ENCODE measurements at regions not wholly inside any gene's neighbourhood (a gene's known extent, or its start where the extent isn't known, plus 50 kb on each side); places are given as distances from the start of the nearest gene placed in this dataset.

- H3K79me2 ChIP-seq (replicated peaks; ENCODE audit: insufficient read depth, low read length), result no peaks in the 10 kb centered on the region
- H3K4me2 ChIP-seq (ENCODE audit: low read length), result no peak overlapping the region
- H3K27me3 ChIP-seq (ENCODE audit: insufficient read depth, low read depth, low read length), result no peaks in the 10 kb centered on the region
- no peak overlapping the region for H3K4me3 ChIP-seq (ENCODE audit: low read length)
- no peaks in the 10 kb centered on the region for H3K9me3 ChIP-seq (ENCODE audit: low read length)
- H3K9me2 ChIP-seq (ENCODE audit: insufficient read depth, low read length), result no peaks in the 10 kb centered on the region
- H2AFZ ChIP-seq (ENCODE audit: low read depth, low read length), result no peak overlapping the region
- H3F3A ChIP-seq (ENCODE audit: insufficient read depth, low read length, poor library complexity, severe bottlenecking), result no peaks in the 10 kb centered on the region
- no peak overlapping the region for H3K27ac ChIP-seq (ENCODE audit: low read length)
- H4K20me1 ChIP-seq (ENCODE audit: insufficient read depth), result no peaks in the 10 kb centered on the region
- TF ChIP-seq, protein P1, sequence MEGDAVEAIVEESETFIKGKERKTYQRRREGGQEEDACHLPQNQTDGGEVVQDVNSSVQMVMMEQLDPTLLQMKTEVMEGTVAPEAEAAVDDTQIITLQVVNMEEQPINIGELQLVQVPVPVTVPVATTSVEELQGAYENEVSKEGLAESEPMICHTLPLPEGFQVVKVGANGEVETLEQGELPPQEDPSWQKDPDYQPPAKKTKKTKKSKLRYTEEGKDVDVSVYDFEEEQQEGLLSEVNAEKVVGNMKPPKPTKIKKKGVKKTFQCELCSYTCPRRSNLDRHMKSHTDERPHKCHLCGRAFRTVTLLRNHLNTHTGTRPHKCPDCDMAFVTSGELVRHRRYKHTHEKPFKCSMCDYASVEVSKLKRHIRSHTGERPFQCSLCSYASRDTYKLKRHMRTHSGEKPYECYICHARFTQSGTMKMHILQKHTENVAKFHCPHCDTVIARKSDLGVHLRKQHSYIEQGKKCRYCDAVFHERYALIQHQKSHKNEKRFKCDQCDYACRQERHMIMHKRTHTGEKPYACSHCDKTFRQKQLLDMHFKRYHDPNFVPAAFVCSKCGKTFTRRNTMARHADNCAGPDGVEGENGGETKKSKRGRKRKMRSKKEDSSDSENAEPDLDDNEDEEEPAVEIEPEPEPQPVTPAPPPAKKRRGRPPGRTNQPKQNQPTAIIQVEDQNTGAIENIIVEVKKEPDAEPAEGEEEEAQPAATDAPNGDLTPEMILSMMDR (IDR thresholded peaks at IDR 0.05; ENCODE audit: poor library complexity, severe bottlenecking), result no peak
- TF ChIP-seq, protein P2, sequence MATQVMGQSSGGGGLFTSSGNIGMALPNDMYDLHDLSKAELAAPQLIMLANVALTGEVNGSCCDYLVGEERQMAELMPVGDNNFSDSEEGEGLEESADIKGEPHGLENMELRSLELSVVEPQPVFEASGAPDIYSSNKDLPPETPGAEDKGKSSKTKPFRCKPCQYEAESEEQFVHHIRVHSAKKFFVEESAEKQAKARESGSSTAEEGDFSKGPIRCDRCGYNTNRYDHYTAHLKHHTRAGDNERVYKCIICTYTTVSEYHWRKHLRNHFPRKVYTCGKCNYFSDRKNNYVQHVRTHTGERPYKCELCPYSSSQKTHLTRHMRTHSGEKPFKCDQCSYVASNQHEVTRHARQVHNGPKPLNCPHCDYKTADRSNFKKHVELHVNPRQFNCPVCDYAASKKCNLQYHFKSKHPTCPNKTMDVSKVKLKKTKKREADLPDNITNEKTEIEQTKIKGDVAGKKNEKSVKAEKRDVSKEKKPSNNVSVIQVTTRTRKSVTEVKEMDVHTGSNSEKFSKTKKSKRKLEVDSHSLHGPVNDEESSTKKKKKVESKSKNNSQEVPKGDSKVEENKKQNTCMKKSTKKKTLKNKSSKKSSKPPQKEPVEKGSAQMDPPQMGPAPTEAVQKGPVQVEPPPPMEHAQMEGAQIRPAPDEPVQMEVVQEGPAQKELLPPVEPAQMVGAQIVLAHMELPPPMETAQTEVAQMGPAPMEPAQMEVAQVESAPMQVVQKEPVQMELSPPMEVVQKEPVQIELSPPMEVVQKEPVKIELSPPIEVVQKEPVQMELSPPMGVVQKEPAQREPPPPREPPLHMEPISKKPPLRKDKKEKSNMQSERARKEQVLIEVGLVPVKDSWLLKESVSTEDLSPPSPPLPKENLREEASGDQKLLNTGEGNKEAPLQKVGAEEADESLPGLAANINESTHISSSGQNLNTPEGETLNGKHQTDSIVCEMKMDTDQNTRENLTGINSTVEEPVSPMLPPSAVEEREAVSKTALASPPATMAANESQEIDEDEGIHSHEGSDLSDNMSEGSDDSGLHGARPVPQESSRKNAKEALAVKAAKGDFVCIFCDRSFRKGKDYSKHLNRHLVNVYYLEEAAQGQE (IDR thresholded peaks at IDR 0.05; ENCODE audit: borderline replicate concordance), result no peak
- TF ChIP-seq EP300 (conservative IDR thresholded peaks at IDR 0.05; ENCODE audit: poor library complexity, severe bottlenecking), result no peak
- no peak for TF ChIP-seq SMC3 (conservative IDR thresholded peaks at IDR 0.05; ENCODE audit: poor library complexity)
- H3K9ac ChIP-seq (ENCODE audit: low read length), result no peak overlapping the region
- no peaks in the 10 kb centered on the region for H3K36me3 ChIP-seq (ENCODE audit: insufficient read depth, low read length)
Observed at GRCh38 chr16:60091529-60091928, 1357.4 kb upstream of the GOT2 start.

DNA sequence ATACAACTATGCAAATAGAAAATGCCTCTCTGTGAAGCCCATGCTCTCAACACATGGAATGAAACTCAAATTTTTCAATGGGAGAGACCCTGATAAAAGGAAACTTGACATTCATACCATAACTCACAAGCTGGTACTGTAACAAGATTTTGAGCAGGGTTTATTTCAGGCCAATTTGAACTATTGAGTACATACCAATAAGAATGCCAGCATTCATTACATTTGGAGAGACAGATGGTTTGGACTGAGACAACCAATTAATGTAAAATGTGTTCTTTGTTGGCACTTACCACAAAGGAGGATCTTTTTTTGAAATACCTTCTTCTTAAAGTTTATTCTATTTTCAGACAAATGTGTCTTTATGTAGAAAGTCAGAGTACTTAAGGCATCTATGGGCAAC lies 1357.0 kb upstream of the GOT2 start:
- H3K4me2 ChIP-seq (ENCODE audit: low read length), result no peak overlapping the region
- no peaks in the 10 kb centered on the region for H4K20me1 ChIP-seq (ENCODE audit: insufficient read depth)
- no peak overlapping the region for H3K4me3 ChIP-seq (ENCODE audit: low read length)
- no peak overlapping the region for H2AFZ ChIP-seq (ENCODE audit: low read depth, low read length)
- no peaks in the 10 kb centered on the region for H3K27me3 ChIP-seq (ENCODE audit: insufficient read depth, low read depth, low read length)
- no peak overlapping the region for H3K27ac ChIP-seq (ENCODE audit: low read length)
- H3K36me3 ChIP-seq (ENCODE audit: insufficient read depth, low read length), result no peaks in the 10 kb centered on the region
- H3K9ac ChIP-seq (ENCODE audit: low read length), result no peak overlapping the region
- H3K79me2 ChIP-seq (replicated peaks; ENCODE audit: insufficient read depth, low read length), result no peaks in the 10 kb centered on the region
- TF ChIP-seq SMC3 (conservative IDR thresholded peaks at IDR 0.05; ENCODE audit: poor library complexity) (no peak), TAF1 (IDR thresholded peaks at IDR 0.05; ENCODE audit: low read depth) (no peak), POLR2AphosphoS5 (IDR thresholded peaks at IDR 0.05) (no peak), RAD21 (conservative IDR thresholded peaks at IDR 0.05) (no peak), EZH2 (IDR thresholded peaks at IDR 0.05; ENCODE audit: borderline replicate concordance, insufficient read depth, low read length, poor library complexity, severe bottlenecking) (no peak)
- TF ChIP-seq, protein P2 (IDR thresholded peaks at IDR 0.05; ENCODE audit: borderline replicate concordance), result no peak
- TF ChIP-seq, protein P1 (IDR thresholded peaks at IDR 0.05; ENCODE audit: poor library complexity, severe bottlenecking), result no peak
- H3F3A ChIP-seq (ENCODE audit: insufficient read depth, low read length, poor library complexity, severe bottlenecking), result no peaks in the 10 kb centered on the region
- H3K9me3 ChIP-seq (ENCODE audit: low read length), result no peaks in the 10 kb centered on the region
- H3K9me2 ChIP-seq (ENCODE audit: insufficient read depth, low read length), result no peaks in the 10 kb centered on the region

Data from neural cell (in vitro differentiated cells).